Activated CD4-positive, alpha-beta T cell treated with anti-CD3 and anti-CD28 coated beads for 24 hours (primary cell): ENCODE measurements at regions not wholly inside any gene's neighbourhood (a gene's known extent, or its start where the extent isn't known, plus 50 kb on each side); places are given as distances from the start of the nearest gene placed in this dataset.
"Not testable (repeated sequence)": the region's sequence is repeated elsewhere in the genome, so short reads cannot be mapped to it uniquely, and the experiment has no call there.

Source experiments
- DNase-seq, 2 donors: peaks; one replicate each; pipeline ENCODE4 v3.0.0-alpha.2; 2020; ENCODE audit warnings: low read depth in 2 of 2

DNA sequence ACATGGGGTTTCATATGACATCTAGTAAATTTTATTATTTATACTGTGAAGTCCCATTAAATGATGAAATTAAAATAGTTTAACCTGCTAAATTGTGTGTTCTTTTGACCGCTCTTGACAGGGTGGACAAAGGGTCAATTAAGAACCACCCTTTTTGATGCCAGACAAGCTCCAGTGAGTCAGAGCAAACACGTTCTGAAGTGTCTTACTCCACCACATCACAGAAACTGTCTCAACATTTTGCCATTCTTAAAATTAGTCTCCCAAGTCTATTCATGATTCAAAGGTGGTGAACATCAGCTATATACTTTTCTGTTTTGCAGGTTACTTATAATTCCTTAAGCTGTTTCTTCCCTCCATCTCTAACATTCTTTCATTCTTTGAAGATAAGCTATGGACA, 142.1 kb downstream of the SPATA31A6 start:
- DNase-seq: not testable (repeated sequence)

DNA sequence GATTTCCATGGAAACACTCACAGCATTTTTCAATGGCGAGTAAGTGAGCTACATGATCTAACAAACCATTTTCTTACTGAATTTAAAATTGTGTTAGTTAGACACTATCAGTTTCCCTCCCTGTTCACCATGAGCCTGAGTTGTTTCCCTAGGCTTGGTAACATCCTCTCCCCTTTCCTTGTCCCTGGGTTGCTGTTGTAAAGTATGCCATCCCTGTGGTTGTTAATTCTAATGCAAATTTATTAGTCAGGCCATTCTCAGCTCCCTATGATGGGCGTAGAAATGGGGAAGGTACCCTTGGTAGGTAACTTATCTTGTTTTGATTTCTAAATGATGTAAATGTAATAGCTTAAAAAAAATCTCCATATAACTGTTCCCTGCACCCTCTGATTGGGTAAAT, 143.0 kb downstream of the SPATA31A6 start:
- DNase-seq: not testable (repeated sequence)

DNA sequence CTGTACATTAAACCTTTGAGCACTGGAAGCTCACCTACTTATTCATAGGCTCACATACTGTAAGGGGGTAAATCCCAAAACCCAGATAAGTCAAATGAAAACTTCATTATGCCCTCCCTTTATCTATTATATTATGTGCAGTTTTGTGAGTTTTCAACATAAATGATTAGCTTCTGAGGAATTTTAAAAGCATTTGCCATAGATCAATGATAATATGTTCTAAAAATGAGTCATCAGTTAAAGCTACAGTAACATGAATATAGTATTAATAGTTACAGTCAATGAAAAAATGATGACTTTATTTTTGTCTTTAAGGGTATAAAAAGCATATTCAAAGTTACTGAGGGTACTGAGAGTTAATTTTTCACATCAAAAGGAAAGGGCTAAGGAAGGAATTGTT, 151.9 kb downstream of the SPATA31A6 start:
- not testable (repeated sequence) for DNase-seq

DNA sequence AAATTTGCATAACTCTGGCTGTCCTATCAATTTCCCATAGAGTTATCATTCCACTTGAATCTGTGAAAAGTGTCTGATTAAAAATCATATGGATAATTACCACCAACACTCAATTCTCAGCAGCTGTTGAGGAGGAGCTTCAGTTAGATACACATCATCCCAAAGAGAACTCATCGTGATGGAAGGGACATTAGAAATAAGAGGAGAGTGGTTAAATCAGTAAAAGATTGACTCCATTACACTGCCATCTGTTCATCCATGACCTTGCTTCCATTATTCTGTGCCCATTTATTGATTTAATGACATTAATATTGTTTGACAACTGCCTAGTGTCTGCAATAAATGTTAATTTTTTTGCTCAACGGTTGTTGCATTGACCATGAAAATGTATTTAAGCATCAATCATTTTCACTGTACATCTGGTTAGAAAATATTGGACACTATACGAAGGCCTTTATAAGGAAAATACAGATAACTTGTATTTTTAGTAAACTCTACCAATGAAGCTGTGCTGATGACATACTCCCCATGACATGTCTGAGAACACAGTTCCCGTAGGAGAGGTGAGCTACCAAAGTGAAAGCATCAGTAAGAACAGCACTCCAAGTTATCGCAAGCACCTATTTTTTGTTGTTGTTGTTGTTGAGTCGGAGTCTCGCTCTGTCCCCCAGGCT, 152.7 kb downstream of the SPATA31A6 start:
- DNase-seq: not testable (repeated sequence)

DNA sequence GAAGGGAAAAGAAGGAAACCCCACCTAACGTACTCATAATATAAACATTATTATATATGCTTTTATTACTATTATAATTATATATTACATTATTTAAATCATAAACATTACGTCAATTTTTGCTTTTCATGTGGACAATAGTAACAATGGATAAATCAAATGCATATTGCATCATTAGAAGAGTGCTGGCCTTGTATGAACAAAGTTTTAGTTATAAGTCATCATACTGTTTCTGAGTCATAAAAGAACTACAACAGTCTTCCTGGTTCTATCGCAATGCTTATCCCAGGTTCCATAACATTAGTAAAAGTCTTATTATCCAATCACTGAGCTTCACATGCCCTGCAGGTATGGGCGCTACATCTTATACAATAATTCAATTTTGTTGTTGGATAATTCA, 154.8 kb downstream of the SPATA31A6 start:
- not testable (repeated sequence) for DNase-seq

DNA sequence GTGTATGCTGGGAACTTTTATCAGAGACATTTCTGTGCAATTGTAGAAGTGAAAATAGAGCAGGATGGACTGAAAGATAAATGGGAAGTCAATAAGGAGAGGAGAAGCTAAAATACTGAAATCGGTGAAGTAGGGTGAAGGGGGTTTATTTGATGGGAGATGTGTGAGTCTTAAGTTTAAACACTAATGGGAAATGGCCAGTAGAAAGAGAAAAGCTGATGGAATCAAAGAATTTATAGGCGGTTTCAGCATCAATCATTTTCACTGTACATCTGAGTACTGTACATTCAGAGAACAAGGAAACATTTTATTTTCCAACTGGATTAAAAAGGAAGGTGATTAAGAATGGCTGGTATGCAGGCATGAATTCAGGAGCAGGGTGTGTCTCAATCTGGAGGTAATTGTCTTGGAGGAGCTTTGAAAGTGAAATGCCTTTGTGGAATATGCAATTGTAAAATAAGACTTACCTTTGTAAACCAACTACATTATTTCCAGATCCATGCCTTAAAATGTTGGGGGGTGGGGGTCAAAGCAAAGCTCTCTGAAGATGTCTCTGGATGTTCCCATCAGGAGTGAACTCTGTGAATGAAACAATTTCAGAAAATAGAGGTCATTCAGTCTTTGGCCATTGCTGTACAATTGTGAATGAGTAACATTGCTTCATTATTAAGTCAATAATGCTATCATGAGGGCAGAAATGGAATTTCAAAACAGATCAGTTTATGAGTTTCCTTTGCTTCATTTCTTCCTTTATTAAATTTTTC, 156.4 kb downstream of the SPATA31A6 start:
- not testable (repeated sequence) for DNase-seq

DNA sequence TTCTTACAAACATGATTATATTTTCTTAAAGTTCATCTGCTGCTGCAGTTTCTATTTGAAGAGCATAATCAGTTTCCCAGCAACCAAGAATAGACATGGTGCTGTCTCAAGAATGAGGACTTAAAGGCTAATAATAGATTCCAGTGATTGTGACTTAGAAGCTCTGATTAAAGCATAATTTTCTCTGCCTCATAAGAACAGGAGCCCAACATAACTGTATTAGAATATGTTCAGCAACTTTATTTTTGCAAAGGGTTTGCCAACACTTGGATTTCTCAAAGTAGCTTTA, 156.9 kb downstream of the SPATA31A6 start:
- not testable (repeated sequence) for DNase-seq

DNA sequence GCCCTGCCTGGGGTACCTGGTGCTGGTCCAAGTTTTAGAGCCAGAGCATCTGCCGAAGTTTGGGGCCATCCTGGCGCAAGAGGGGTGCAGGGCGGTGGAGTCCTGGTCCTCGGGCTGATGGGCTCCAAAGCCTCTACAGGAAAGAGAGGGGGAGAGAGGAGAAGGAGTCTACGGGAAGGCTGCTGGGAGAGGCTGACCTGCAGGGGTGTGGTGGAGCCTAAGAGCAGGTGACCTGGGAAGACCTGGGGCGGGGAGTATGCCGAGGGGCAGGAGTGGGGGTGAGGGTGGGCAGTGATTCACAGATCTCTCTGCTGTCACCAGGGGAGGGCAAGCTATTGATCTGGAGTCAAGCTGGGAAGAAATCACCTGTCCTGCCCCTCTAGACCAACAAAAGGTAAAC, 158.4 kb downstream of the SPATA31A6 start:
- DNase-seq: not testable (repeated sequence)

DNA sequence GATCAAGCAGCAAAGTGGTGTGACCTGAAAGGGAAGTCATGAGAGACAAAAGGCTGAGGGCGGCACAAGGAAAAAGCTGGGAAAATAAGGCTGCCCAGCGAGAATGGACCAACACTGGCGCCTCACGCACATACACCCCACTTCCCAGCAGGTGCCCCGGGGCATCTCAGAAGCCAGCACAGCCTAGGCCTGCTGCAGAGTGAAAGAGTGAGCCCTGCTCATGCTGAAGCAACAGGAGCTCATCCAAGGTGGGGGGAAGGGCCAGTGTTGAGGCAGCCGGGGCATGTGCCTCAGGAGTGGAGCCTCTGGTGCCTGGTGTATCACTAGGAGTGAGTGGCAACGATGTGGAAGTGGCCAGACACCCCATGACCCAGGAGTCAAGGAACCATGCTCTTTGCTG, 158.8 kb downstream of the SPATA31A6 start:
- not testable (repeated sequence) for DNase-seq

DNA sequence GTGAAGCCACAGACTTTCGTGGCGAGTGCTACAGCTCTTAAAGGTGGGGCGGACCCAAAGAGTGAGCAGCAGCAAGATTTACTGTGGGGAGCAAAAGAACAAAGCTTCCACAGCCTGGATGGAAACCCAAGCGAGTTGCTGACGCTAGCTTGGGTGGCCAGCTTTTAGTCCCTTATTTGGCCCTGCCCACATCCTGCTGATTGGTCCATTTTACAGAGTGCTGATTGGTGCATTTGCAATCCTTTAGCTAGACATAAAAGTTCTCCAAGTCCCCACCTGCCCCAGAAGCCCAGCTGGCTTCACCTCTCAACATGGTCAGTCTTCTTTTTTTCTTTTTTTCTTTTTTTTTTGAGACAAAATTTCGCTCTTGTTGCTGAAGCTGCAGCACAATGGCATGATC, 161.0 kb downstream of the SPATA31A6 start:
- DNase-seq: not testable (repeated sequence)

DNA sequence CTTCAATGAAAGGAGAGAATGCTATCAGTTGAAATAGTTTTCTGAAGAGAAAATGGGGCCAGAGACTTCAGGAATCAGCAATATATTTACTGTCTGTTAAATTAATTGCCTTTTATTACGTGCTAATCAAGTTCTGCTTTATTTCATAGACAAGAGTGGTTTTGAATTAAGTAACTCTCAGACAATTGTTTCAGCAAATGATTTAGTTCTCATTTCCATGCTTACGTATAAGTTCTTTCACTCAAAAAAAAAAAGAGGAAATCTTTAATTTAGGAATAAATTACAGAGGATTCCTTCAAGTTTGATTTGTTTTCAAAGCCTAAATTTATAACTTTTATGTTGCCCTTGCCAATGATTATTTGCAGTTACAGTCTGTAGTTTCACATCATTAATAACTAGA, 163.5 kb downstream of the SPATA31A6 start:
- not testable (repeated sequence) for DNase-seq

DNA sequence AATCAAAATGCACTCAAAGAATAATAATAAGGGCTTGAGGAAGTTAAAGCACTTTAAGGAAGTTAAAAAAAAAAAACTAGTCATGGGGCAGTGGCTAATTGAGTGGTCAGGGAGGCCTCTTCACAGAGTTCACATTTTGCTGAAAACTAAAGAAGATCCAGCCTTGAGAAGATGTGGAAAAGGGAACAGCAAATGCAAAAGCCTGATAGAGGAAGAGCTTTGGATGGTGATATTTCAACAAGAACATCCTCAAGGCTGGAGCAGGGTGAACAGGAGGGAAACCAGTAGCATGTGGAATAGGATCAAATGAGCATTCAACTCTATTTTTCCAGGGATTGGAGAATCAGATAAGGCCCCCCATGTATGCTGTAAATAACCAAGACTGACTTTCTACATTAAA, 165.7 kb downstream of the SPATA31A6 start:
- not testable (repeated sequence) for DNase-seq

DNA sequence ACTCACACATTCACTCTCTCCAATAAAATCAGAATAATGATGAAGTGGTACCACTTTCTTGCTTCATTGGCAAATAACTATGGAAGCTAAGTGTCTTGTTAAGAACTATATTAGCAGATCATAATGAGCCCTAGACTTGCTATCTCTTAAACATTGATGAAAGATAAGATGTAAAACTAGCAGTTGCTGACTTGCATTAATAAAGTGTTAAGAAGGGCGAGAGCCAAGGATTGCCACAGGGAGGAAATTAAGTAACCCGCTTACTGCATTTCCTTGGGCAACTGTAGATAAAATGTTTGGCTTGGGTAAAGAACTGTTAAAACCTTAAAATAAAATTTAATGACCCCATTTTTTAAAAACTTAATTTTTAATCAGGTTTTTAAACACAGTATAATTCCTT, 167.0 kb downstream of the SPATA31A6 start:
- DNase-seq: not testable (repeated sequence)

DNA sequence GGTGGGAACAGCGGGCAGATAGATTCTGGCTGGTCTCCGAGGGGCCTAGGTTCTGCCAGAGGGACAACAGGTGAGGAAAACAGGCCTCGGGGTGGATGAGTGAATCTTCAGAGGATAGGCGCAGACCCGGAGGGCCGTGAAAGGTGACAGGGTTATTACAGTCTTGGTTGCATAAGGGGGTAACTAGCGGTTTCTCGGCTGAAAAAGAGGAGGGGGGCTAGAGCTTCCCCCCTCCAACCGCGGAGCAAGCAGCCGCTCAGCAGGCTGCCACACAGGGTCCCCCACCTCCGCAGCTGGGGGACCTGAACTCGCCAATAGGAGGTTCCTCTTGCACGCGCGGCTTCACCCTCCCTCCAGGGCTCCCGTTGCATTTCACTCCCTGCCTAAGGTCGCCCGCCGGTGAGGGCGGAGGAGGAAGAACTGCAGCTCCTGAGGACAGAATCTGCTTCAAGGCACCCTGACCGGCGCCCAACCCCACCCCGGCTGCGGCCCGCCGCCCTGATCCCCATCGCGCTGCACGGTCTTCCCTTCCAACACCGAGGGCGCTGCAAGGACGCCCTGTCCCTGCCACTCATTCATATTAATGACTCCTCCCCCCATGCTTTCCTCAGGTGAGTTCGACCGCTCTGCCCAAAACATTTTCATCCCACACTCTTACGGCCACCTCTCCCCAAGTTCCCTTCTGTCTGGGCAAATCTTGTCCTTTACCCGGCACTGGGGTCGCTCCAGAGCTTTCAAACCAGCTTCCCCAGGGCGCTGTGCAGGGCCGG, 174.3 kb downstream of the SPATA31A6 start:
- not testable (repeated sequence) for DNase-seq

DNA sequence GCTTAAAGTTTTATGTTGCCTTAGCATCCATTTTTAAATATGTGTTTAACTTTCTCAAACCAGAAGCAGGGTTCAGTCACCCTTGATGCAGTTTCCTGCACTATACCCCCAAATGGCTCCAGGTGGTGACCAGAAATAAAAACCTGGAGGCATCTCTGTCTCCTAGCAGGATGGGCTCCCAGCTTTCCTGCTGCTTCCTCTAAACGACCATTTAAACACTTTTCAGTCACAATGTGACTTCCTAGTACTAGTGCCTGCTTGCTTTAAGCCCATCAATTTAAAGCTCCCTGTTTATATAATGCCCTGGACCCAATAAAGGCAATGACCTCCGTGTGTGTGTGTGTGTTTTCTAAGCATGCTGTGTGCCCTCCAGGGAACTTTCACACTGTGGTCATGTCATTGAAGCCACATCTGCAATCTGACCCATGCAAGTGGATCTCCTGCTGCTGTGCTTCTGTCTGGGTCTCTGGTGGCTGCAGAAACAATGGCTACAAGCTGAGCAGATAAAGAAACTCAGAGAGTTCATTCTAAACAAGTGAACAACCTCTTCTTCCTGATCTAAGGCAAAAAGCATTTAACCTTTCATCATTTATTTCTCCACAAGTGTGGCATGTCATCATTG, 175.3 kb downstream of the SPATA31A6 start:
- not testable (repeated sequence) for DNase-seq

DNA sequence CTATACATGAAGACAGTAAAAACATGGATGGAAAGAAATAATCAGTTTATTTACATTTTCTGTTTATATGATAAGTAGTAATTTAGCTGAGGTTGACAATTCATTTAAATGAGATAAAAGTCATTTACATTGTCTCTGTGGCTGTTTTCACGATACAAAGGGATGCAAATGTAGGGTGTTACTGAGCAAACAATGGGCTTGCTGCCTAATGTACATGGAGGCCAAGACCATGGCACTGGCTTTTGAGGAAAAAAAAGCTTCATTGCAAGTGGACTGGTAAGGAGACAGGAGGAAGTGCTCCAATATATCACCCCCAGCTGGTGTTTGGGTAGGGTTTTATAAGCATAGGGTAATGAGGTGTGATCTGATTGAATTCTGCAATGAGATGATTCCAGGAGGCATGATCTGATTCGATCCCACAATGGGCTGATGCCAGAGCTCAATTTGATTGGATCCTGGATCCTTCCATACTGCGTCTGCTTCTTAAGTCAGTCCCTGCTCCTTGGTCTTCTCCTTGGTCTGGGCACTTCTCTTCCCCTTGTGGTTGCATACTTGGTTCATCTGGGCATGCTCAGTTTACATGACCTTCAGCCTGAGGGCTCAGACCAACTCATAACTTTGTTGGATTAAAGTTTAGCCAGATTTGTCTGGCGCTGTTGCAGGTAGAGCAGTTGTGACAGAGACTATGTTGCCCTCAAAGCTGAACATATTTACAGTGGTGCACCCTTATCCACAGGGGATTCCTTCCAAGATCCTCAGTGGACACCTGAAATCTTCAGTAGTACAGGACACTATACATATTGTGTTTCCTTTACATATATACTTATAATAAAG, 181.2 kb downstream of the SPATA31A6 start:
- not testable (repeated sequence) for DNase-seq

DNA sequence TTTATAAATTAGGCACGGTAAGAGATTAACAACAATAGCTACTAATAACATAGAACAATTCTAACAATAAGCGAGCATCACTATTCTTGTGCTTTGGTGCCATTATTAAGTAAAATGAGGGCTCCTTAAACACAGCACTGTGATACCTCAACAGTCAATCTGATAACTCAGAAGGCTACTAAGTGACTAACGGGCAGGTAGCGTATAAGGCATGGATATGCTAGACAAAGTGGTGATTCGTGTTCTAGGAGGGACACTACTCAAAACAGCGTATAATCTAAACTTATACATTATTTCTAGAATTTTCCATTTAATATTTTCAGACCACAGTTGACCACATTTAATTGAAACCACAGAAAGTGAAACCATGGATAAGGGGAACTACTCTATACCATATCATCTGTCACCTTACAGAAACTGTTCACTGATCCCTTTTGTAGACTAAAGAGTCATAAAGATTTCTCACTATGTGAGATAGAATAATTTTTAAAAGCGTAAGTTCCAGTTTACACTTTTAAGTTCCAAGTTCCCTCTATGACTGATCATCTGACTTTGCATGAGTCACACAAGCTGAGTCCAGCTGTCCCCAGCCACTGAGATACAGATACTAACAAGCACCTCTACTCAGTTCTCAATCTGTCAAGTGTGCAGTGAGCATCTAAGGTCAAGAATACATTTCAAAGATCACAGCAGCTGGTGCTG, 181.9 kb downstream of the SPATA31A6 start:
- DNase-seq: not testable (repeated sequence)

DNA sequence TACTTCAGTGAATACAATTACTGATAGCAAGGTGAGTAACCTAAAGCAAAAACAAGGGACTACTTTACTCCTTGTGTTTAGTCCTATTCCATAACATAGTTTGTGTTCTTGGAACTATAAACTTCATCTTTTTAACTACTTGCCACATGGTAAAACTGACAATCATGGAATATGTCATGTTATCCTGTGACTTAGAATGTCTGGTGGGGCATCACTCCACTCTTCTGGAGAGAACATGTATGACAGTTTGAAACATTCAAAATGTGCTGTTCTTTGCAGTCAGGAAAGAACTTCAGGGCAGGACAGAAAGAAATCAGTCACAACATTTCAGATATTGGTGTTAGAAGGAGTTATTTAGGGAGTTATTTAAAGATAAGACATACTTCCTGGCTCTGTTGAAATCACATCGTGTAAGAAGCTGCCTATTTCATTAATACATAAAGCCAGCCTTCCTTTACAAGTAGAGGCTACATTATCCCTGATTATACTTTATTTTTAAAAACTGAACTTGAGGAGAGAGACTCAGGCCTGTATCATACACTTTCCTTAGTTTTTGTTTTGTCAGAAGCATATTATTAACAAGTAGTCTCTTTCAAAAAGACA, 184.9 kb downstream of the SPATA31A6 start:
- not testable (repeated sequence) for DNase-seq

DNA sequence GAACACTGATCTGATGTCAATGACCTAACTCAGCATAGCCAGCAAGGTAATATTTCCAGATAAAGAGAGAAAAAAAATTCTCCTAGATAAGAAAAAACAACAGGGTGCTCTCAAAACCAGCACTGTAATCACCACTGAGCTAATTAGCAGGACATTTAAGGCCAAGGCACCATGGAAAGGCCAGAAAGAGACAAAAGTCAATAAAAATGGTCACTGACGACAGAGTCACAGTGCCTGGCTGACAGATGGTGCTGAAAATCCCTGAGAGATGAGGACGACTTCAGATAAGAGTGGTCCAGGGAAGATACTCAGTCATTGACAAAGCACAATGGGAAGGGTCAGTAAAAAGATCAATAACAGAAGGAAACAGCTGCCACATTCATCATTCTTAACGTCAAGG, 186.7 kb downstream of the SPATA31A6 start:
- DNase-seq: not testable (repeated sequence)

DNA sequence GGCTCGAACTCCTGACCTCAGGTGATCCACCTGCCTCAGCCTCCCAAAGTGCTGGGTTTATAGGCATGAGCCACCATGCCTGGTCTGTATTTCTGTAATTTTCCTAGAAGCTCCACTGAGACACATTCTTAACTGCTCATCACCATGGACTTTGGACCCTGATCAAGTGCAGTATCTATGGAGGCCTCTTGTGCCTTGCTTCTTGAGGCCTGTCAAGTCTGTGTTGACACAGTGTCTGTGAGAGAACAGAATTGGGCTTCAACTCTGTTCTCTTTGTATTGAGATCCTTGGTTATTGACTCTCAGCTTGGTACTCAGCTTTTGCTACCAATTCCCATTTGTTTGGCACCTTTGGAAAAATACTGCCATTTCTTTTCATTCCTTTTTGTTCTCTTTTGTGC, 188.0 kb downstream of the SPATA31A6 start:
- not testable (repeated sequence) for DNase-seq
